NCI-H748 (cell line): ENCODE measurements at regions not wholly inside any gene's neighbourhood (a gene's known extent, or its start where the extent isn't known, plus 50 kb on each side); places are given as distances from the start of the nearest gene placed in this dataset.
"Not testable (repeated sequence)": the region's sequence is repeated elsewhere in the genome, so short reads cannot be mapped to it uniquely, and the experiment has no call there.

ENCODE experiments used
- DNase-seq: peaks from one replicate; lab custom pipeline; 2025; ENCODE audit not compliant: unreplicated experiment; lab: John Stamatoyannopoulos, UW

- no peak for DNase-seq
Measured at GRCh38 chr7:106348231-106348630, 63.4 kb upstream of the NAMPT start.

- DNase-seq, result no peak
Measured at GRCh38 chr7:106347229-106347833, 62.5 kb upstream of the NAMPT start.

- DNase-seq, result no peak
Measured at GRCh38 chr7:106346678-106347217, 62.0 kb upstream of the NAMPT start.

- no peak for DNase-seq
Measured at GRCh38 chr7:106346167-106346677, 61.4 kb upstream of the NAMPT start.

GRCh38 chr7:106345421-106346166 is 60.8 kb upstream of the NAMPT start:
- no peak for DNase-seq

GRCh38 chr7:106344861-106345260 is 60.1 kb upstream of the NAMPT start:
- no peak for DNase-seq

GRCh38 chr7:106344211-106344610 is 59.4 kb upstream of the NAMPT start:
- no peak for DNase-seq

- not testable (repeated sequence) for DNase-seq
Measured at GRCh38 chr7:106342049-106342448, 57.3 kb upstream of the NAMPT start.

GRCh38 chr7:106340247-106340596 is 55.4 kb upstream of the NAMPT start:
- DNase-seq, result not testable (repeated sequence)

GRCh38 chr7:106339513-106340246 is 54.9 kb upstream of the NAMPT start:
- no peak for DNase-seq

GRCh38 chr7:106337754-106338153 is 53.0 kb upstream of the NAMPT start:
- DNase-seq, result no peak

- no peak for DNase-seq
Measured at GRCh38 chr7:106335814-106336213, 51.0 kb upstream of the NAMPT start.
